ENCODE measurements at regions not wholly inside any gene's neighbourhood (a gene's known extent, or its start where the extent isn't known, plus 50 kb on each side); places are given as distances from the start of the nearest gene placed in this dataset.

DNA sequence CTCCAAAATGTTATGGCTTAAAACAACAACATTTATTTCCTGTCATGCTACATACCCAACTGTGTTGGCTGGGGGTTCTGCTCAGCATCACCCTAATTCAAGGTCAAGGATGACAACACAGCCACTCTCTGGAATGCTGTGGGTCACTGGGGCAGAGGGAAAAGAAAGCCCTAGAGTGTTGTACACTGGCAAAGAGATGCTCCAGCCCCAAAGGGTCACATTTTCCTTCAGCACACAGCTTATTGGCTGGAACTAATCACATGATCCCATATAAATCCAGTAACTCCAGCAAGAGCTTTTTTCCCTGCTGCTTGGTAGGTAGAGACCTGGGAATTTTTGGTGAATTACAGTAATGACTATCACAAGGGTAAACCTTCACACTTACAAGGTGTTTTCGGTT, 1041.4 kb downstream of the NTRK3 start:
- Histone ChIP-seq H3K27me3 (ENCODE audit: control insufficient read depth in 1 of 2, insufficient read depth in 2 of 2, low read length in 2 of 2) (no peaks in the 10 kb centered on the region), H3K9me3 (ENCODE audit: control insufficient read depth in 1 of 2, insufficient read depth in 1 of 2, low read length in 2 of 2) (no peaks in the 10 kb centered on the region), H3K4me1 (ENCODE audit: insufficient read depth, low read length) (no peaks in the 10 kb centered on the region), H3K4me3 (ENCODE audit: low read length) (no peak overlapping the region), H3K27ac (ENCODE audit: low read depth in 1 of 2, low read length in 2 of 2) (no peak overlapping the region), H3K36me3 (ENCODE audit: insufficient read depth, low read length) (no peaks in the 10 kb centered on the region)
- TF ChIP-seq, protein P1, sequence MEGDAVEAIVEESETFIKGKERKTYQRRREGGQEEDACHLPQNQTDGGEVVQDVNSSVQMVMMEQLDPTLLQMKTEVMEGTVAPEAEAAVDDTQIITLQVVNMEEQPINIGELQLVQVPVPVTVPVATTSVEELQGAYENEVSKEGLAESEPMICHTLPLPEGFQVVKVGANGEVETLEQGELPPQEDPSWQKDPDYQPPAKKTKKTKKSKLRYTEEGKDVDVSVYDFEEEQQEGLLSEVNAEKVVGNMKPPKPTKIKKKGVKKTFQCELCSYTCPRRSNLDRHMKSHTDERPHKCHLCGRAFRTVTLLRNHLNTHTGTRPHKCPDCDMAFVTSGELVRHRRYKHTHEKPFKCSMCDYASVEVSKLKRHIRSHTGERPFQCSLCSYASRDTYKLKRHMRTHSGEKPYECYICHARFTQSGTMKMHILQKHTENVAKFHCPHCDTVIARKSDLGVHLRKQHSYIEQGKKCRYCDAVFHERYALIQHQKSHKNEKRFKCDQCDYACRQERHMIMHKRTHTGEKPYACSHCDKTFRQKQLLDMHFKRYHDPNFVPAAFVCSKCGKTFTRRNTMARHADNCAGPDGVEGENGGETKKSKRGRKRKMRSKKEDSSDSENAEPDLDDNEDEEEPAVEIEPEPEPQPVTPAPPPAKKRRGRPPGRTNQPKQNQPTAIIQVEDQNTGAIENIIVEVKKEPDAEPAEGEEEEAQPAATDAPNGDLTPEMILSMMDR (IDR thresholded peaks at IDR 0.05), result no peak
- ChIA-PET POLR2A (no interaction called here), CTCF (no interaction called here)
- H3K36me3 Mint-ChIP-seq (ENCODE audit: low read depth), result no peaks in the 10 kb centered on the region
- intact Hi-C loops (cut with DNase I, micrococcal nuclease), result no loop called here
- no peaks in the 10 kb centered on the region for H3K4me1 Mint-ChIP-seq (ENCODE audit: low read depth)
- ATAC-seq (ENCODE audit: poor library complexity), result no peak
- no peak overlapping the region for H3K27ac Mint-ChIP-seq
- H3K27me3 Mint-ChIP-seq, result no peaks in the 10 kb centered on the region
- peaks cover 3% of the 10 kb centered on the region for H3K9me3 Mint-ChIP-seq
- H3K4me3 Mint-ChIP-seq, result no peak overlapping the region
- DNase-seq, result no peak

DNA sequence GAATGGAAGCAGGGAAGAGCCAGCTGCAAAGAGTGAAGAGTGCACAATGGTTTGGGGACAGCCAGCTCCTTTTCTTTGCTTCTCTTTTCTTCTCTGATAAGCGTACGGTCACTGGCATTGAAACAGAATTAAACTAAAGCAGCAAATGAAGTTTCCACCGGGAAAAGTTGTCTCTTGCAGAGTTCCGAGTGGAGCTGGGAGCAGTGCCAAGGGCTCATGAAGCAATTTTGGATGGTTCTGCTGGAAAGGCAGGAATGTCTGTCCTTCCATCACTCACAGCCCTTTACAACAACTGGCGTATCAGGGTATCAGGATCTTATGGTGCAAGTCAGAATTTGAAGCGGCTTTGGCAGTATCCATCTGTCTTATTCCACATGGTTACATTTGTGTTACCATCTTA, 1042.9 kb downstream of the NTRK3 start:
- Mint-ChIP-seq H3K4me3 (no peak overlapping the region), H3K36me3 (ENCODE audit: low read depth) (no peaks in the 10 kb centered on the region), H3K27me3 (no peaks in the 10 kb centered on the region), H3K9me3 (peaks cover 3% of the 10 kb centered on the region), H3K27ac (no peak overlapping the region), H3K4me1 (ENCODE audit: low read depth) (no peaks in the 10 kb centered on the region)
- H3K4me1 ChIP-seq (ENCODE audit: insufficient read depth, low read length), result no peaks in the 10 kb centered on the region
- no peak overlapping the region for H3K4me3 ChIP-seq (ENCODE audit: low read length)
- DNase-seq (no peak), ATAC-seq (ENCODE audit: poor library complexity) (no peak)
- POLR2A ChIA-PET, result no interaction called here
- H3K27ac ChIP-seq (ENCODE audit: low read depth in 1 of 2, low read length in 2 of 2), result no peak overlapping the region
- H3K36me3 ChIP-seq (ENCODE audit: insufficient read depth, low read length), result no peaks in the 10 kb centered on the region
- no peaks in the 10 kb centered on the region for H3K27me3 ChIP-seq (ENCODE audit: control insufficient read depth in 1 of 2, insufficient read depth in 2 of 2, low read length in 2 of 2)
- TF ChIP-seq, protein P1 (IDR thresholded peaks at IDR 0.05), result no peak
- intact Hi-C loops (cut with DNase I, micrococcal nuclease), result no loop called here
- CTCF ChIA-PET, result no interaction called here
- no peaks in the 10 kb centered on the region for H3K9me3 ChIP-seq (ENCODE audit: control insufficient read depth in 1 of 2, insufficient read depth in 1 of 2, low read length in 2 of 2)

DNA sequence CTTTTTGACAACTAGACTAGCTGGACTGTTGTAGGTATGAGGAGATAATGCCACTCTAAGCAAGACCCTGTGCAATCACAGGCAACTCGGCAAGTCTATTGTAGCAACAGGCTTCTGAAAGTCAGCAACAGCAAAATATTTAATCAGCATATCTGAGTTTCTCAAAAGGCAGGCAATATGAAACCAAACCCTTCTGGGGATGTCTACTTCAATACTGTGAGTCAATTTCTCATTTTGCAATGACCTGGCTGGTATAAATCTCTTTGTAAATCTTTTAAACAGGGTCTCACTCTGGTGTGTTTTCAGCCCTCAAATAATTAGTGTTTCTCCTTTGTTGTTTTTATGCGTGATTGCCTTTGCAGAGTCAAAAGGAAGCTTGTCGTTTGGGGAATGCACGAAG, 1044.5 kb downstream of the NTRK3 start:
- H3K4me3 ChIP-seq (ENCODE audit: low read length), result no peak overlapping the region
- no peaks in the 10 kb centered on the region for H3K27me3 Mint-ChIP-seq
- TF ChIP-seq, protein P1 (IDR thresholded peaks at IDR 0.05), result no peak
- no peak for DNase-seq
- no peaks in the 10 kb centered on the region for H3K9me3 ChIP-seq (ENCODE audit: control insufficient read depth in 1 of 2, insufficient read depth in 1 of 2, low read length in 2 of 2)
- no peaks in the 10 kb centered on the region for H3K36me3 ChIP-seq (ENCODE audit: insufficient read depth, low read length)
- ChIA-PET POLR2A (no interaction called here), CTCF (no interaction called here)
- H3K9me3 Mint-ChIP-seq, result peaks cover 3% of the 10 kb centered on the region
- no peak overlapping the region for H3K4me3 Mint-ChIP-seq
- intact Hi-C loops (cut with DNase I, micrococcal nuclease), result no loop called here
- H3K27ac ChIP-seq (ENCODE audit: low read depth in 1 of 2, low read length in 2 of 2), result no peak overlapping the region
- H3K27me3 ChIP-seq (ENCODE audit: control insufficient read depth in 1 of 2, insufficient read depth in 2 of 2, low read length in 2 of 2), result no peaks in the 10 kb centered on the region
- no peaks in the 10 kb centered on the region for H3K36me3 Mint-ChIP-seq (ENCODE audit: low read depth)
- H3K27ac Mint-ChIP-seq, result no peak overlapping the region
- H3K4me1 ChIP-seq (ENCODE audit: insufficient read depth, low read length), result no peaks in the 10 kb centered on the region
- ATAC-seq (ENCODE audit: poor library complexity), result no peak
- H3K4me1 Mint-ChIP-seq (ENCODE audit: low read depth), result no peaks in the 10 kb centered on the region

All from CD4-positive, alpha-beta T cell (primary cell).